ENCODE measurements at regions not wholly inside any gene's neighbourhood (a gene's known extent, or its start where the extent isn't known, plus 50 kb on each side); places are given as distances from the start of the nearest gene placed in this dataset.

DNA sequence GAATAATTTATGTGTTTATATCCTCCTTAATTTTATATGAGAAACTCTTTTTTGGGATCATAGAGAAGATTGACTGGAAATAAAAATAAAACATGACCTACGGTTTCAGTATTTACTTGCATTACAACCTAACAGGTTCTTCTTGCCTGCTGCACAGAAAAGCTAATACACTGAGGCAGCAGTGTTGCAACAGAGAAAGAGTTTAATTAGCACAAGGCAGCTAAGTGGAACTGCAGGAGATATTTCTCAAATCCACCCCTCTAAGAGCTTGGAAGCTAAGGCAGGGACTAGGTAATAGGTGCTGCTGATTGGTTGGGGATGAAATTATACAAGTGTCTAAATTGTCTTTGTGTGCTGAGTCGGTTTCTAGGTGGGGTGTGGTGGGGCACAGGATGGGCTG, 380.9 kb downstream of the DIRAS2 start:
- intact Hi-C loops (cut with DNase I) = no loop called here
- DNase-seq (ENCODE audit: low spot score) (no peak), ATAC-seq (no peak)

DNA sequence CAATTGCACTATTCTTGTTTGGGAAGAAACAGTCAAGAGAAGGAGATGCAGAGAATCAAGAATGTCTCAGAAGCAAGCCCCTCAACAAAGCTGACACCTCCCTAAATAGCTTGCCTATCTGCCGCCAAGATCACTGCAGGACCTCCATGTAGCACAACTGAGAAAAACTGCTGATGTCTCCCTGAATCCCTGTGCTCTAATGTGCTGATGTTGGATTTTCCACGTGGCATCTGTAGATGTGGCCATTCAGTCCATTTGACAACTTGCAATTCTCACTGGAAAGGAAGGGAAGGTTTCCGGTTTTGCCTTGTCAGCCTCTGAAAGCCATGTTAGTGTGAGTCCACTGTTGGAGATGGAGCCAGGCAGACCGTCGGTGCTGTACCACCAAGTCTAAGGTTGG, 374.0 kb downstream of the DIRAS2 start:
- no peak for DNase-seq (ENCODE audit: low spot score)
- intact Hi-C loops (cut with DNase I) = no loop called here
- no peak for ATAC-seq

DNA sequence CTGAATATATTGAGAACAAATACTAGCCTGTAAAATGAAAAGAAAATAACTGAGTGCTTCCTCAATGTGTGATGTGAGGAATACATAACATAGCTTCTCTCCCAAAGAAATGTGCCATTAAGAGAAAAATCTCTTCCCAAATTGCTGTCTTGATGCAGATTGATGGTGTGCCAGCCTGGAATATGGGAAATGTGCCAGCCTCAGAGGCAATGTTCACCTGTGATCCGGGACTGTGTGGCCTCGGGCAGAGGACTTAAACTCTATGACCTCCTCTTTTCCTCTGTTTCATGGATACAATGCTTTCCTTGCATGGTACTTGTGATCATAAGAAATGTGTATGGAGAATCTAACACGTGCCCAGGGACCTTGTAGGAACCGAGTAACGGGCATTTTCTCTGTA, 370.9 kb downstream of the DIRAS2 start:
- no peak for DNase-seq (ENCODE audit: low spot score)
- intact Hi-C loops (cut with DNase I) = no loop called here
- ATAC-seq = no peak

DNA sequence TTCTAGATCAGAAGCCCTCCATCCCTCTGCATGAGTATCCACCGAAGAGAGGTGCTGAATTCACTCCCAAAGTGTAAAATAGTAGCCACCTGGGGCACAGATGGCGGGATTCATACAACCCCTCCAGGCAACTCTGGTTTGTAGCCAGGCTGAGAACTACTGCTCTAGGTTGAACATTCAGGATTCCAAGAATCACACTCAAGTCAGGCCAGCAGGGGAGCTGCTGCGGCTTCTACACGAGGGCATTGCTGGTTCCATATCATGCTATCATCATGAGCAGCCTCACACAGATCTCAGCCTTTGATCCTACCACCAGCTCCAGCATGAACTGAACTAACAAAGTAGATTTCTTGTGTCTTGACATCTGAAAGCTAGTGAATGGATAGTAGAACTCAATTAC, 367.9 kb downstream of the DIRAS2 start:
- ATAC-seq = no peak
- intact Hi-C loops (cut with DNase I) = no loop called here
- no peak for DNase-seq (ENCODE audit: low spot score)

GRCh38 chr9:90285946-90286345, 356.7 kb downstream of the DIRAS2 start:
- ATAC-seq (no peak), DNase-seq (ENCODE audit: low spot score) (no peak)
- intact Hi-C loops (cut with DNase I) = no loop called here

DNA sequence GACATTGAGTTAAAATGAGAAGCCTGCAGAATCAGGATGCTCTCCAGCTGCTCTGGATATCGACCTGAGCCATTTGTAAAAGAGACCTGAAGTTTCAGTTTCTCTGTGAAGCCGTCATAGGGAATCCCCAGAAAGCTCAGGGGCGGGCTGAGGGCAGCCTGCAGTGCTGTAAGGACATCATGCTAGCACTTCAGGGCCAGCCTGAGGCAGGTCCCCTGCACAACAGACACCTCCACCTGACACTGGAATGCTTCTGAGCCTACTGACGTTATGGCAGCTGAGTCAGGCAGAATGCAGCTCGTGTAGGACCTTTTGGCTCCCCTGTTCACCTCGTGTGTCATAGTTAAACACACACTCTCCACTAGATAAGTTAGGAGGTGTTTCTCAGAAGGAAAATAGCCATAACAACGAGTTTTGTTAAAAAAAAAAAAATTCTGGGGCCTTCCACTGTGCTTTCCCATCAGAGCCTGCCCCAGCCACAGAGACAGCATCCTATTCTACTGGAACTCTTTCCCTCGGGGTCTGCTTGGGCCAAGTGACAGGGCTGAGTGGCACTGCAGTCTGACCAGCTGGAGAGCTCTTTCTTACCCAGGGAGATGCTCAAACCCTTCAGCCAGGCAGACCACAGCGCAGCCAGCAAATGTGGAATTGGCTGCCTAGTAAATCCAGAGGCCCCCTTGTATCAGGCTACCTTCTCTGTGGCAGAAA, 354.9 kb downstream of the DIRAS2 start:
- ATAC-seq (no peak), DNase-seq (ENCODE audit: low spot score) (no peak)
- intact Hi-C loops (cut with DNase I) = no loop called here

DNA sequence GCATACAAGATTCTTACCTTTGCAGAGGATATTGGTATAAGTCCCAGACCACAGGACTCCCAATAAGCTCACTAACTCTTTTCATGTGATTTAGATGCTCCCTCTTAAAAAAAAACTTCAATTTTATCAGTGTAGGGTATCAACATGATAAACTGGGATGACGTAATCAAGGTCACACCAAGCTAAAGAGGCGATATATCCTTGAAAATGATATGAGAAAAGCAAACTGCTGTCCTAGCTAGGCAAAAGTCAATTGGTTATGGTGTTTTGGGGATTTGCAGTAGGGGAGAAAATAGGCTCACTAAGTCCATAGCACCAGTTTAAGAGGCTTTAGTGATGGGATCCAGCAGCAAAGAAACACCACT, 354.4 kb downstream of the DIRAS2 start:
- ATAC-seq (no peak), DNase-seq (ENCODE audit: low spot score) (no peak)
- intact Hi-C loops (cut with DNase I) = no loop called here

- intact Hi-C loops (cut with DNase I) = no loop called here
- DNase-seq (ENCODE audit: low spot score) = no peak
- no peak for ATAC-seq
These were observed 351.7 kb downstream of the DIRAS2 start for GRCh38 chr9:90290716-90291485.

DNA sequence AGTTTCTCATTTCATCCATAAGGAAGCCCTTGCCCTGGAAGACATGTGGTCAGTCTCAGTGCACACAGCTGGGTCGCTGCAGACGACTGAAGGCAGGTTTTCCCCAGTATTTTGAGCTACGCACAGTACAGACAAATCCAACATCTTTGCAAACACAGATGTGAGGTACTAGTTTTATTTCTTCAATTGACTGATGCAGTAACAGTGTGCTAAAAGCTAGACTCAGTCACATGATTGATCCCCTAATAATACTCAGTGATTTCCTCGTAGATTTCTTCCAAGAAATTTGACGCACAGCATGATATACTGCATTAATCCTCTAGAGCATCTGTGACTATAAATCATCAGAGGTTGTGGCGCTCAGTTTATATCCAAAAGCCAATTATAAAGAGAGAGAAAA, 346.1 kb downstream of the DIRAS2 start:
- no peak for DNase-seq (ENCODE audit: low spot score)
- ATAC-seq = no peak
- intact Hi-C loops (cut with DNase I) = no loop called here

GRCh38 chr9:90299968-90300367, 342.7 kb downstream of the DIRAS2 start:
- ATAC-seq (no peak), DNase-seq (ENCODE audit: low spot score) (no peak)
- intact Hi-C loops (cut with DNase I) = no loop called here

DNA sequence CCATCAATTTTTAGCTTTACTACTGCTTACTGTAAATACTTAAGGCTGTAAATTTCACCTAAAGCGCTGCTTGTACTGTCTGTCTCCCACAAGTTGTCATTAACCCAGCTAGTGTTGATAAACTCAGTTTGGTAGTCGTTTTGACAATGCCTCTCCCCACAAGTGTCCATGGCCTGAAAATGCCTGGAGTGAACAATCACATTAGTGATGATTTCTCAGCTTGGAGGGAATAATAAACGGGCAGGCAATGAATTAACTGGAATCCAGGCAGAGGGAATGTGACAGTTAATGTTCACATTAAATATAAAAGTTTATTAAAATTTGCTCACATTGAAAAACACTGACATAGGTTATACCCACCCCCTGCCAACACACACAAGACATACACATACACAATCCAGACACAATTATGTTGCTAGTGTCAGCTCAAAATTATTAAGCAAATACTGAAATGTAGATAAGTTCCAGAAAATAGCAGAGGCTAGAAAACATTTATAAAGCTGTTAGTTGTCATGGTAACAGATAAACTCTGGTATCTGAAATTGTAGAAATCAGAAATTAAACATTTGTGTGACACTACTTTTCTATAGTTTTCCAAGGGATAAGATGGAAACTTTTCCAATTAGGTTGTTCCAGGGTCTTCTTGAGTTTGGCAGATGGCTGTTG, 341.9 kb downstream of the DIRAS2 start:
- DNase-seq (ENCODE audit: low spot score) (no peak), ATAC-seq (no peak)
- intact Hi-C loops (cut with DNase I) = no loop called here

GRCh38 chr9:90301277-90301653, 341.4 kb downstream of the DIRAS2 start:
- DNase-seq (ENCODE audit: low spot score) = no peak
- ATAC-seq = no peak
- intact Hi-C loops (cut with DNase I) = no loop called here

GRCh38 chr9:90303655-90304054, 339.0 kb downstream of the DIRAS2 start:
- ATAC-seq (no peak), DNase-seq (ENCODE audit: low spot score) (no peak)
- intact Hi-C loops (cut with DNase I) = no loop called here

- no peak for DNase-seq (ENCODE audit: low spot score)
- ATAC-seq = no peak
- intact Hi-C loops (cut with DNase I) = no loop called here
These were observed 336.5 kb downstream of the DIRAS2 start for GRCh38 chr9:90306158-90306557.

GRCh38 chr9:90307167-90307833, 335.3 kb downstream of the DIRAS2 start:
- intact Hi-C loops (cut with DNase I) = no loop called here
- ATAC-seq (no peak), DNase-seq (ENCODE audit: low spot score) (no peak)

GRCh38 chr9:90307891-90308290, 334.7 kb downstream of the DIRAS2 start:
- intact Hi-C loops (cut with DNase I) = no loop called here
- DNase-seq (ENCODE audit: low spot score) (no peak), ATAC-seq (no peak)

- no peak for ATAC-seq
- DNase-seq (ENCODE audit: low spot score) = no peak
- intact Hi-C loops (cut with DNase I) = no loop called here
These were observed 333.9 kb downstream of the DIRAS2 start for GRCh38 chr9:90308691-90309090.

DNA sequence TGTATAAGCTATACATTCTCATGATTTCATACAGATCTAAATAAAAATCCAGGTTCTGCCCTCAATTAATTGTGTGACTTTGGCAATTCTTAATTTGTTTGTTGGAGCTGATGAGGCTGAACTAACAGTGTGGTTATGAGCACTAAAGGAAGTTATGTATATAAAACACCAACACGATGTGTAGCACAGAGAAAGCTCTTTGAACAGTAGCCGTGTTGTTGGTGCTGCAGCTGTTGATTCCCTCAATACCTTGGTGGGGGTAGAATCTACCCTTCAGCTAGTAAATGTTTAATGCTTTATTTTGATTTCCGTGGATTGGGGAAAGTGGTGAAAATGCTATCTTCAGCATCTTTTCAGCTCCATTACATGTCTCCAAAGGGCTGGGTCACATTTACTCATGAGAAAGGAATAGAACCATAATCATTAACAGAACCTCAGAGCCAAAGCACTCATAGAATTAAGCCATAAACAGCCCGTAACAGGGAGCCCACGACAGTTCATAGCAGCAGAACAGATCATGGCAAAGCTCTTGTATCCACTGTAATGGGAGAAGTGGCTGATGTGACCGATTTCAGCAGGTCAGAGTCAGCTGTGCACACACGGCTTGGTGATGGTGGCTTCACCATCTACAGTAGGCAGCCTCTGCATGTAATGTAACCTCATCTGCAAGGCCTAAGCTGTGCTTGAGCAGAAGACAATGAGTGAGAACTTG, 332.7 kb downstream of the DIRAS2 start:
- no peak for DNase-seq (ENCODE audit: low spot score)
- ATAC-seq = no peak
- intact Hi-C loops (cut with DNase I) = no loop called here

DNA sequence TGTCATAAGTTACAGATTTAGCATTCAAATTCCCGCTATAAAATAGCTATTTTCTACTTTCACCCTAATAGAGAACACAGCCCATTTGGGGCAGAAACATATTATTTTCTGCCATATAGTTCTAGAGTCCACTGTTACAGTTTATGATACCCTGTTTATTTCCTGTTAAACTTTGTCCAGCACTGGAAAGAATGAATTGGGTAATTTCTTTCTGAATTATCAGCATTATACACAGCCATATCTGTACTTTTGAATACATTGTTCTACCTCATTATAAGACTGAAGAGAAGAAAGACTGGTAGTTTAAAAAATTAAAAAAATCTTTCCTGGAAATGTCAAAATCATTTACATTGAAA, 332.1 kb downstream of the DIRAS2 start:
- ATAC-seq = no peak
- intact Hi-C loops (cut with DNase I) = no loop called here
- no peak for DNase-seq (ENCODE audit: low spot score)
